HepG2 (cell line): ENCODE measurements at regions not wholly inside any gene's neighbourhood (a gene's known extent, or its start where the extent isn't known, plus 50 kb on each side); places are given as distances from the start of the nearest gene placed in this dataset.

Experiments used
- ATAC-seq: fragments of 200-7000 bp; cut with Tn5 transposase; 3 replicates; pipeline ENCODE4 v1.9.1; 2020; ENCODE audit warnings: mild to moderate bottlenecking, moderate library complexity
- BruUV-seq: library from RNA; stranded (reverse); fragments of 400-500 nt; replicated peaks from 2 replicates; lab custom pipeline; 2021; lab: Mats Ljungman, UMichigan
- CTCF ChIA-PET: fragments of 300-600 bp; formaldehyde crosslinking; extraction: SDS; loops from one replicate; lab custom pipeline; 2021; ENCODE audit warnings: low total read pairs, inconsistent platforms, low intra/inter-chr PET ratio; lab: Yijun Ruan, JAX
- POLR2A ChIA-PET: fragments of 350-600 bp; sonication (Branson Sonifier 250); formaldehyde crosslinking; loops from one replicate; lab custom pipeline; 2020; ENCODE audit warnings: antibody characterized with exemption, inconsistent platforms; lab: Yijun Ruan, JAX
- DNase-seq: peaks from one replicate; pipeline ENCODE4 v3.0.0-alpha.2; 2015; ENCODE audit warnings: low spot score
- FAIRE-seq: peaks from 3 replicates; lab custom pipeline; 2011; peaks lifted over from hg19 to GRCh38; lab: Jason Lieb, UNC
- H2AFZ ChIP-seq: one replicate; pipeline ENCODE4 v1.6.1; 2011; ENCODE audit warnings: low read length, inconsistent platforms
- H3K27ac ChIP-seq: fragments of 300-600 bp; 3 replicates; pipeline ENCODE4 v1.8.0; 2011; ENCODE audit warnings: mixed run types, mild to moderate bottlenecking, mixed read lengths, low read length, inconsistent platforms; ENCODE audit not compliant: insufficient read depth; ENCODE audit errors: extremely low read length
- H3K27me3 ChIP-seq, 2 experiments: fragments of 200-600 bp in 1 of 2; 2 replicates in 1 of 2; 3 replicates in 1 of 2; pipeline versions ENCODE4 v1.6.0 to v1.8.0; 2011; ENCODE audit warnings: low read length in 2 of 2, mild to moderate bottlenecking in 2 of 2, moderate library complexity in 2 of 2, inconsistent platforms in 1 of 2; ENCODE audit not compliant: insufficient read depth in 2 of 2, control insufficient read depth in 1 of 2
- H3K36me3 ChIP-seq, 2 experiments: fragments of 200-600 bp in 1 of 2; replicated peaks in 1 of 2; 2 replicates in 1 of 2; 3 replicates in 1 of 2; pipeline versions ENCODE4 v1.5.1 to v1.8.0; 2011; ENCODE audit warnings: low read length in 2 of 2, inconsistent platforms in 1 of 2; ENCODE audit not compliant: insufficient read depth in 2 of 2, control insufficient read depth in 1 of 2
- H3K4me1 ChIP-seq: 2 replicates; pipeline ENCODE4 v1.5.1; 2012; ENCODE audit warnings: low read length, inconsistent platforms; ENCODE audit not compliant: insufficient read depth
- H3K4me2 ChIP-seq: 2 replicates; pipeline ENCODE4 v1.6.0; 2011; ENCODE audit warnings: low read depth, low read length, inconsistent platforms
- H3K4me3 ChIP-seq, 3 experiments: fragments of 200-600 bp in 1 of 3; sonication (generic), shearing (Covaris generic) in 1 of 3; replicated peaks in 1 of 3; 2 replicates each; pipeline ENCODE4 v1.5.1; 2011 to 2016; ENCODE audit warnings: low read length in 3 of 3, inconsistent platforms in 2 of 3, low read depth in 2 of 3, mild to moderate bottlenecking in 2 of 3, control low read depth in 1 of 3, mixed read lengths in 1 of 3; ENCODE audit not compliant: insufficient read depth in 1 of 3
- H3K79me2 ChIP-seq: one replicate; pipeline ENCODE4 v1.6.1; 2011; ENCODE audit warnings: low read length, inconsistent platforms; ENCODE audit not compliant: insufficient read depth
- H3K9ac ChIP-seq: 2 replicates; pipeline ENCODE4 v1.6.0; 2011; ENCODE audit warnings: mild to moderate bottlenecking, low read depth, low read length, inconsistent platforms; ENCODE audit not compliant: insufficient read depth
- H3K9me3 ChIP-seq: 2 replicates; pipeline ENCODE4 v1.5.1; 2012; ENCODE audit warnings: mild to moderate bottlenecking, low read length
- H4K20me1 ChIP-seq: 2 replicates; pipeline ENCODE4 v1.6.0; 2011; ENCODE audit warnings: inconsistent platforms, mild to moderate bottlenecking, low read length, moderate library complexity; ENCODE audit not compliant: insufficient read depth
- AGO1 ChIP-seq: fragments of 200-400 bp; formaldehyde crosslinking; IDR thresholded peaks from 2 replicates; pipeline ENCODE4 v1.6.1; 2017; ENCODE audit warnings: mild to moderate bottlenecking, low read depth, low read length, moderate library complexity; ENCODE audit not compliant: poor library complexity, severe bottlenecking
- ATF1 ChIP-seq: IDR thresholded peaks from 2 replicates; pipeline ENCODE4 v1.6.1; 2016; ENCODE audit warnings: mild to moderate bottlenecking, control low read depth
- CEBPZ ChIP-seq: IDR thresholded peaks from 2 replicates; pipeline ENCODE4 v1.6.1; 2012; ENCODE audit warnings: low read length, improper control_type of control experiment
- FIP1L1 ChIP-seq: fragments of 200-400 bp; formaldehyde crosslinking; IDR thresholded peaks from 2 replicates; pipeline ENCODE4 v1.6.1; 2018; ENCODE audit warnings: low read depth, mild to moderate bottlenecking, low read length, moderate library complexity, borderline replicate concordance; ENCODE audit not compliant: insufficient read depth
- KDM6A ChIP-seq: IDR thresholded peaks from 2 replicates; pipeline ENCODE4 v1.6.1; 2016; ENCODE audit warnings: low read depth
- NR2F6 ChIP-seq, 2 experiments: IDR thresholded peaks; 2 replicates each; pipeline ENCODE4 v1.6.1; 2016; ENCODE audit warnings: antibody characterized with exemption in 1 of 2, mild to moderate bottlenecking in 1 of 2
- PCBP2 ChIP-seq: fragments of 200-400 bp; formaldehyde crosslinking; optimal IDR thresholded peaks from 2 replicates; pipeline ENCODE3; 2018; ENCODE audit warnings: low read length, low read depth; ENCODE audit not compliant: poor library complexity, severe bottlenecking
- RBM22 ChIP-seq: fragments of 200-400 bp; formaldehyde crosslinking; optimal IDR thresholded peaks from 2 replicates; pipeline ENCODE3; 2017; ENCODE audit warnings: mild to moderate bottlenecking, low read length, moderate library complexity
- ZBTB20 ChIP-seq: sonication (generic); formaldehyde crosslinking; IDR thresholded peaks from 2 replicates; pipeline ENCODE4 v1.8.1; 2023; ENCODE audit warnings: missing genetic modification reagents, low read depth, mild to moderate bottlenecking, borderline replicate concordance
- ZNF10 ChIP-seq: sonication (generic); formaldehyde crosslinking; IDR thresholded peaks from 2 replicates; pipeline ENCODE4 v1.4.0; 2020; ENCODE audit warnings: mild to moderate bottlenecking, low read depth, missing genetic modification reagents, borderline replicate concordance
- ZNF792 ChIP-seq: IDR thresholded peaks from 2 replicates; pipeline ENCODE4 v1.6.1; 2016
- WGBS: methylation state at CpG from one replicate; pipeline ENCODE4 v1.1.6; 2017; ENCODE audit warnings: low lambda C conversion rate; 5-methylcytosine and 5-hydroxymethylcytosine counted together
- in situ Hi-C: cut with HindIII; loops from 2 replicates; pipeline ENCODE4 v1.10.0; 2017; ENCODE audit warnings: low pct_unique_long_range_greater_than_20kb; ENCODE audit not compliant: extremely low pct_ligation_motif_present
- intact Hi-C: fragments of 100-400 bp; cut with micrococcal nuclease; formaldehyde crosslinking; loops from one replicate; pipeline ENCODE4 v1.10.0; 2022; ENCODE audit not compliant: unreplicated experiment

- Histone ChIP-seq H4K20me1 (no peaks in the 10 kb centered on the region), H3K27me3 (no peaks in the 10 kb centered on the region), H3K9ac (no peak overlapping the region)
- WGBS = 22% methylated on average over 3 of the region's 3 CpGs
- no peak for FAIRE-seq
- intact Hi-C loops = no loop called here
- TF ChIP-seq PCBP2 = no peak
- no peak for TF ChIP-seq KDM6A (CRISPR knock-in tag)
- no peak for TF ChIP-seq FIP1L1
- no peak for TF ChIP-seq RBM22
- TF ChIP-seq NR2F6 (IDR thresholded peaks at IDR 0.05) = no peak
- no peak for TF ChIP-seq NR2F6 (CRISPR knock-in tag; IDR thresholded peaks at IDR 0.05)
- TF ChIP-seq ZNF10 = no peak
- no peak for TF ChIP-seq ATF1
- no peak for TF ChIP-seq AGO1
- no peak for TF ChIP-seq CEBPZ
- TF ChIP-seq ZBTB20 (CRISPR knock-in tag) = no peak
- TF ChIP-seq ZNF792 (CRISPR knock-in tag) = no peak
- TF ChIP-seq, all 625 proteins: peak for 0
- no TSS peak for BruUV-seq
- in situ Hi-C loops = no loop called here
- no peak overlapping the region for H3K4me2 ChIP-seq
- no peak overlapping the region for H3K4me3 ChIP-seq
- no peaks in the 10 kb centered on the region for H3K36me3 ChIP-seq
- H3K9me3 ChIP-seq = no peaks in the 10 kb centered on the region
- no peak overlapping the region for H2AFZ ChIP-seq
- DNase-seq = no peak
- H3K79me2 ChIP-seq = no peaks in the 10 kb centered on the region
- no peaks in the 10 kb centered on the region for H3K4me1 ChIP-seq
- CTCF ChIA-PET = no interaction called here
- no peak for ATAC-seq
- H3K27ac ChIP-seq = no peak overlapping the region
- POLR2A ChIA-PET = no interaction called here
Measured at GRCh38 chr2:147441182-147441581, 403.6 kb upstream of the ACVR2A start.
